ENCODE measurements at regions not wholly inside any gene's neighbourhood (a gene's known extent, or its start where the extent isn't known, plus 50 kb on each side); places are given as distances from the start of the nearest gene placed in this dataset.
A peak's percentile ranks its signal among the peaks of the same experiment; 100 is the strongest.

- Histone ChIP-seq H3K4me3 (no peak overlapping the region), H3K36me3 (no peaks in the 10 kb centered on the region), H3K9me3 (no peaks in the 10 kb centered on the region), H3K27me3 (ENCODE audit: low read depth) (no peaks in the 10 kb centered on the region), H3K27ac (no peak overlapping the region), H3K4me1 (no peaks in the 10 kb centered on the region)
- no peak for TF ChIP-seq CTCF (IDR thresholded peaks at IDR 0.05)
- ATAC-seq: no peak
- DNase-seq: no peak
- intact Hi-C loops (cut with DNase I): no loop called here
Observed at GRCh38 chr7:48728799-48729198, 195.5 kb upstream of the CDC14C start.

- TF ChIP-seq CTCF (IDR thresholded peaks at IDR 0.05): no peak
- Histone ChIP-seq H3K4me1 (no peaks in the 10 kb centered on the region), H3K27ac (no peak overlapping the region), H3K9me3 (peaks cover 4% of the 10 kb centered on the region), H3K36me3 (no peaks in the 10 kb centered on the region), H3K27me3 (ENCODE audit: low read depth) (no peaks in the 10 kb centered on the region), H3K4me3 (no peak overlapping the region)
- intact Hi-C loops (cut with DNase I): no loop called here
- no peak for DNase-seq
- peak in 1 of 2 donors; percentile 32 for ATAC-seq
Observed at GRCh38 chr7:48734695-48735406, 189.5 kb upstream of the CDC14C start.

- DNase-seq: no peak
- H3K4me1 ChIP-seq: no peaks in the 10 kb centered on the region
- H3K4me3 ChIP-seq: no peak overlapping the region
- no peak overlapping the region for H3K27ac ChIP-seq
- ATAC-seq: no peak
- H3K36me3 ChIP-seq: no peaks in the 10 kb centered on the region
- no peak for TF ChIP-seq CTCF (IDR thresholded peaks at IDR 0.05)
- H3K27me3 ChIP-seq (ENCODE audit: low read depth): no peaks in the 10 kb centered on the region
- H3K9me3 ChIP-seq: peaks cover 4% of the 10 kb centered on the region
- intact Hi-C loops (cut with DNase I): no loop called here
Observed at GRCh38 chr7:48741545-48741944, 182.8 kb upstream of the CDC14C start.

GRCh38 chr7:48742079-48742798, 182.1 kb upstream of the CDC14C start:
- Histone ChIP-seq H3K27me3 (ENCODE audit: low read depth) (no peaks in the 10 kb centered on the region), H3K36me3 (no peaks in the 10 kb centered on the region), H3K4me1 (no peaks in the 10 kb centered on the region), H3K4me3 (no peak overlapping the region), H3K9me3 (peaks cover 4% of the 10 kb centered on the region), H3K27ac (no peak overlapping the region)
- no peak for TF ChIP-seq CTCF (IDR thresholded peaks at IDR 0.05)
- intact Hi-C loops (cut with DNase I): no loop called here
- DNase-seq (no peak), ATAC-seq (no peak)

GRCh38 chr7:48748081-48748833, 176.1 kb upstream of the CDC14C start:
- no peaks in the 10 kb centered on the region for H3K4me1 ChIP-seq
- TF ChIP-seq CTCF (IDR thresholded peaks at IDR 0.05): no peak
- DNase-seq (no peak), ATAC-seq (peak; percentile 12 to 35)
- H3K36me3 ChIP-seq: no peaks in the 10 kb centered on the region
- H3K9me3 ChIP-seq: no peaks in the 10 kb centered on the region
- H3K27ac ChIP-seq: no peak overlapping the region
- intact Hi-C loops (cut with DNase I): no loop called here
- no peak overlapping the region for H3K4me3 ChIP-seq
- no peaks in the 10 kb centered on the region for H3K27me3 ChIP-seq (ENCODE audit: low read depth)

Data from lower lobe of right lung (tissue), 2 donors.